Hematopoietic multipotent progenitor cell (in vitro differentiated cells): ENCODE measurements at regions not wholly inside any gene's neighbourhood (a gene's known extent, or its start where the extent isn't known, plus 50 kb on each side); places are given as distances from the start of the nearest gene placed in this dataset.

Experiments used
- DNase-seq, 3 donors: peaks; one replicate each; pipeline ENCODE4 v3.0.0-alpha.2; 2011 to 2015; ENCODE audit warnings: low read depth in 2 of 3, low spot score in 2 of 3

DNA sequence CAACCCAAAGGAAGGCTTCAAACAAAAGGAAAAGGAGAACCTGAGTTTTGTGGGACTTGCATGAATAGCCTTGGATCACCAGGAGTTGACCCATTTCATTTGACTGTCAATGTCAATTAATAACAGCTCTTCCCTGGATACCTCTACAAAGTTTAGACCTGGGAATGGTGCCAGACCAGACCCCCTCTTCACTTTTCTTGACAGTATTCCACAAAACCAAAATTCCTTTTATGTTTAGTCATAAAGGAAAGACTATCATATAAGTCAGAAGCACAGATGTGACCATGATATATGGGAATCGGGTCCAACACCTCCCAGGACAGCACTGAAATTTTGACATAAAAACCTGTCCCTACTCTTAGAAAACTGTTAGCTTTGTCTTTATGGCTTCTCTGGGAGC lies 191.8 kb downstream of the LYPLAL1 start:
- DNase-seq: no peak

DNA sequence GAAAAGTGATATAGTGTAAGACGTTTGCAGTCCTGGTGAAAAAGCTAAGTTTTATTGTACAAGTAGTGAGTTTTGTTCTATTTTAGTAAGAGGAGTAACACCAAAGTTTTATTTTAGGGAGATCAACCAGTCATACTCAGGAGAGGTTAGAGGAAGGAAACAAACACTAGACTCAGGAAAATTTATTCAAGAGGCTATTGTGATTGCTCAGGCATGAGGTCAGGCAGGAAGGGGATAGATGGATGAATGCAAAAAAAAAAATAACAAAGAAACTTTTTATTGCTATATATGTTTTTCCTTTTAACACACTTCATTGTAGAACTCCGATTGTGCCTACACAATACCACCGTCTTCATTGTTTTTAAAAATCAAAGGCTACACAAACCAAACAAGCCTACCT lies 189.0 kb downstream of the LYPLAL1 start:
- DNase-seq: no peak

DNA sequence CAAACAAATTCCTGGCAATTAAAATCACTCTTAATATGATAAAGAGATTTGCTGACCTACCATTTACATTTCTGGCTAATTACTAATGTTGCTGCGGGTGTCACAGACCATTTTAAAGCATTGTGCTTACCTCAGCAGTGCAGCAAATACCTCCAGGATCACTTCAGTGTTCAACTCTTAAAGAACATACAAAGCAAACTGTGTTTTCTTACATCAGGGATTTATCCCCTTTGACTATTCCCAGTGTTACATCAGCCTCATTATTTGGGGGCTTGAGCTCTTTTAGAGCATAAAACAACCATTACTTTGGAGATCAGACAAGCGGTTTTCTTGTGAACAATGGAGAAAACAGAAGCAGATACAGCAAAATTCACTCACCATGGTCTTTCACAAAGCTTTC lies 185.4 kb downstream of the LYPLAL1 start:
- DNase-seq: no peak

DNA sequence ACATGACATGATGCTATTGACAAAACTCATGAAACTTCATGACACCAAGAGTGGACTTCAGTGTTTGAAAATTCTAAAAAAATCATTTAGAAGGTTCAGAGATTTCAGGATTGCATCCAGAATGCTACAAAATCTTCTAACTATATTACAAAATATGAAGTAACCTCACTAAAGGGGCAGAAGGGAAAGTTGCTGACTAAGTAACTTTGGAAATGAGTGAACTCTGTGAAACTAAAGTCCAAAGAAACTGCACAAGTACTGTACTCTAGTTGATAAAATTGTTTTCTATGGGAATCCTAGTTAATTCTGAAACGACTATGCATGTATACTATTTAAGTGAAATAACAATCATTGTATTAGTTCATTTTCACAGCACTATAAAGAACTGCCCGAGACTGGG lies 184.4 kb downstream of the LYPLAL1 start:
- DNase-seq: no peak

DNA sequence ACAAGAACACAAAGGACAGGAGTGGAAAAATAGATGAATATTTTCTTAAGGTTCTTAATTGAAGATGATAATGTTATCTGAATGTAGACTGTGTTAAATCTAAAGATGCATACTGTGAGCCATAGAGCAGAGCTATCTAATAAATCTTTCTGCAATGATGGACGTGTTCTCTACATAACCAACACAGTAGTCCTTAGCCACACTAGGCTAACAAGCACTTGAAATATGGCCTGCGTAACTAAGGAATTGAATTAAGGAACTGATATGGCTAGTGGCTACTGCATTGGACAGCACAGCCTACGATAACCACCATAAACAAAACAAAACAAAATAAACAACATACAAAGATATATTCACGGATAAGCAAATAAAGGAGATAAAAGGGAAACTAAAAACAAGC lies 181.3 kb downstream of the LYPLAL1 start:
- DNase-seq: no peak

DNA sequence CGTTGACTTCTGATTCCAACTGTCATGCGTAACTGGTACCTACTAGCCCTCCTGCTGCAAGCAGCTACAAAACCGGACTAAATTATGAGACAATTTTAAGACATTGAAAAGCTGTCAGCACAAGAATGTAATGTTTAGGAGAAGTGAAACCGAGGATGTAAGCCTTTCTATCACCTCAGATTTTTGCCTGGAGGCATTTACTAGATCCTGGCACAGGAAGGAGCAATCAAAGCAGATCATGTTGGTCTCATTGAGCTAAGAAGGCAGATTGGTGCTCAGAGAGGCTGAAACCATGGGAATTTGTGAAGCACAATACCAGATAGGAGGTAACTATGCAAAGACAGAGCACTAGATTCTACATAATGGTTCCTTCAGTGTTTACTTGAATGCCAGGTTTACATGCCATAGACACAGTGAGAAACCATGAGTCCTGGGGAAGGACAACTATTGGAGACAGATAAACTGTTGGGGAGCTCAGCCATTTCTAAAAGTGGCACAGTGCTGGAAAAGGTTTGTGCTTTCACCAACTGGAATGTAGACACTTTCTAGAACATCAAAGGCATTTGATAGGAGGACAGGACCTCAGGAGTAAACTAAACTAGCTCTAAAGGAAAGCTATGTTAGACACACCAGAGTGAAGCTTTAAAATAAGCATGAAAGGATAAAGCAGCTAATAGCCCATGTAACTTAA lies 179.4 kb downstream of the LYPLAL1 start:
- DNase-seq: no peak

DNA sequence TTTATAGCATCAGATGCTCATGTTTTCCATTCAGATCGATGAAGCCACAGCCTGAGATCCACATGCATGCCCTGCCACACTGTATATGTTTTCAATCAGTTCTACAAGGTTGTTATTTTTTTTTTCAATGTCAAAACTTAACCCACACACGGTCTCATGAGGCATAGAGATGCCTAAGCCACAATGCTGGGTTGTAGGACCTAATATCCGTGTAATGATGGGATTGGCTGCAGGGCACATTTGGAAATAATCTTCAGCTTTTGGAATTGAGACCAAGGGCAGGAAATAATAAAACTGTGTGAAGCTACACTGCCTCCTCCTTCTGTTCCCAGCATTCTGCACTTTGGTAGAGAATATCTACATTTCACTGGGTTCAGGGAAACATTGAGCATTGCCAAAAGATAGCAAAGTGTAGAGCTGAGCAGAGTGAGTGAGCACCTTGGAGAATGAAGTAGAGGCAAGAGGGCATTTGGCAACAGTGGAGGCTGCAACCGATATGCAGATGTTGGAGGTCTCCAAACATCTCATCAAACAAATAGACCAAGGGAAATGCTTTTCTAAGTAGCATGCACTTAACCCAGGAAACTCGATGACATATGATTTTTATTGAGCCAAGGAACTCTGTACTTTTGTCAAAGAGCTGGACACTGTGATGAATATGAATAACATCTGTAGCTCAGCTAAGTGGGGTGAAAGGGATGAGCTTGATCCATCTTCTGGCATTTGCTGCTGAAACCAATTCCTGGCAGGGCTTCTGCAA lies 176.7 kb downstream of the LYPLAL1 start:
- no peak for DNase-seq

DNA sequence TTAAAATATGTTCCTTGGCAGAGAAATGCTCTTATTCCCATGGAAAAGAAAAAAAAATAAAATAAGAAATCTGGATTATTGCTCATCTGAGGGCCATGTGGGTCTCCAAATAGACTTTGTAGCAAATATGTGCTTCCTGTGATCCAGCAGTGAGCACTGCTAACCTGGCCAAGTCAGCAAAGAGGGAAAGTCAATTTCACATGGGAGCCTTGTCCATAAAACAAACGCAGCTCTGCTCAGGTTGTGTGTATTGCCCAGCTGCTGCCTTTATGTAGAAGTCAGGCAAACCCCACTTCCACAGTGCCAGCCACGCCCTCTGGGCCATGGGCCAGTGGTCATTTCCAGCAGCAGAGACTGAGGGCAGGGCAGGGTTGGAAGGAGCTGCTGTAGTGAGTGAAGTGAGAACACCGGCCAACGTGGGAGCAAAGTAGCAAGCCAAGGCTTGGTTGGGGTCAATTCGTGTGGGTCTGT lies 174.3 kb downstream of the LYPLAL1 start:
- no peak for DNase-seq

DNA sequence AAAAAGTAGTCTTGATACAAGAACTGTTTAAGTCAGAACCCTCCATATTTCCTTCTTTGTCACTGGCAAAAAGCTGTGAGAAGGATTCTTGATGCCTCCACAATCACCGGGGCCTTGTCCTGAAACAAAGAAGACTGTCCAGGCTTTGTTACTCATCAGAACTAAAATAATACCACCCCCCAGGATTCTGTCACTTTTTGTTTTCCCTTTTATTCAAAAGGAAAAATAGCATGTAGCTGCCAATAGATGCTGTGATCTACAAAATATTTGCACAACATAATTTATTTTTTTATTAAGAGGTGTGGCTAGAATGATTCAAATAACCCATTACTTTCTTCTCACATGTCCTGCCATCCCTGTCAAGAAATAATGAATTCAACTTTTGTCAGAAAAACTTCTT lies 173.7 kb downstream of the LYPLAL1 start:
- DNase-seq: no peak

DNA sequence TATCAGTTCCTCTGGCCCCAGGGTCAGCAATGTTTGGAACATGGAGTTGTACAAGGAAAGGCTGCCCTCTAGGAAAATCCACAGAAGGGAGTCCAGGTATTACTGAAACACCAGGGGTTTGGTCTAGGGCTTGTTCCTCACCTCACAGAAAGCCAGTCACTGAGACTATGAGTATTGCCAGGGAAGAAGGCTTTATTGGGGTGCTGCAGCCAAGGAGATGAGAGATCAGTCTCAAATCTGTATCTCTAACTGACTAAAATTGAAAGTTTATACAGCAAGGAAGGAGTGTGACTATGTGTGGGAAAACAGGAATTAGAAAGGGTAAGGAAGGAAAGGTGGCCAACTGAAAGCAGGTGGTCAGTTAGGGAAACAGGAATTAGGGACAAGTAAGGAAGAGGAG lies 172.3 kb downstream of the LYPLAL1 start:
- DNase-seq: no peak

DNA sequence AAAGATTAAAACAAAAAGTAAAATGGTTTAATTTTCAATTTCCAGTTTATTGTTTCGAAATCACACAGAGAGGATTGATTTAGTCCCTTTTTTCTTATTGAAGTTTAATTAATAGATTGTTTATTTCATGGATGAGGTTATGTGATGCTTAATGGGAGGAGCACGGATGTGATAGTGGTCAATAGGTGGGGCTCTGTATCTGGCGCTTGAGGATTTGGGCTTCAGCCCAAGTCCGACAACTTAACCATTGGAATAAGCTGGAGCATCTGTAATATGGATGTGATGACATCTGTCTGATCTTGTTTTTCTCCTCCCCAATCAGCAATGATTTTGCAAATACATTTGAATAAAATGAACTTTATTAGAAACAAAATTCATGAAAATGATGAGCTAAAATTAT lies 169.2 kb downstream of the LYPLAL1 start:
- no peak for DNase-seq

DNA sequence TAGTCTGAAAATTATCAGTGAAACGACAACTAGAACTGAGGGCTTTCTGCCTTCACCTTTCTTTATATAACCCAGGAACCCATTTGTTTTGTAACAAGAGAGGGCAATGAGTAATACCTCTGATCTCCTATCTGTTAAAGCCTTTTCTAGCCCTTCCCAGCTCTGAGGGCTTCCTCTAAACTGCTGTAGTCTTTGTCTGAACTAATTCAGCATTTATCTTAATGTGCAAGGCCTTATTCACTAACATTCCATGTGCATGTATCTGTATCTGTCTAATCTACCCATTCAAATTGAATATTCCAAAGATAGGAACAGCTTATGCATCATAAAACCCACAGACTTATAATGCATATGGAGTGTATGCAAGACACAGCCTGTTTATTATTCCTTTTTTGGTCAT lies 167.1 kb downstream of the LYPLAL1 start:
- DNase-seq: no peak

DNA sequence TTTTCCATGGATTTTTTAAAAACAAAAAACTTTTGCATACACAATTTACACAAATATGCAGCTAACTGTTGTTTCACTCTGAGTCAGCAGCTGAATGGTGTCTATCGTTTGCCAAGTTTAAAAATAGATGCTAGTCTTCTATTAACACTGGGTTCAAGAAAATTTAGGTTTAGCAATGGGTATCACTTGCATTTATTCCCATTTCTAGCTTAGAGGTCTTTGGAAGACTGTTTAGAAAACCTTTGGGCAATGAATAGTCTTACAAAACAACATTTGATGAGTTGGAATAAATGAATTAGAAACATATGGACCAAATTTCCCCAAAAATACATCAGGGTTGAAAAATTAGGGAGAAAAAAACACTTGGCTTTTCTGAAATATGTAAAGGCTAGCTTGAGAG lies 165.8 kb downstream of the LYPLAL1 start:
- no peak for DNase-seq

DNA sequence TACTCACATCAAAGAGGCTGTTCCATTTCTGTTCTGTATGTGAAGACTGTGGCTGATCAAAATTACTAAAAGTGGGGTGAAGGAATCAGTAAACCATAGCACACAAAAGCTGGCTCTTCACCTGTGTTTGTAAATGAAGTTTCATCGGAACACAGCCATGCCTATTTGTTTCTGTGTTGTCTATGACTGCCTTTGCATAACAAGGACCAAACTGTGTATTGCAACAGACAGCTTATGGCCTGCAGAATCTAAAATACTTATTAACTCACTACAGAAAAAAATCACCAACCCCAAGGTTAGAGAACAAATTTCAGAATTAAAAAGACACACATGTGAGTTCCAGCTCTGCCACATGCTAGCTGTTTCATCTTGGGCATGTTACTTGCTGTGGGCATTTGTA lies 163.9 kb downstream of the LYPLAL1 start:
- no peak for DNase-seq

DNA sequence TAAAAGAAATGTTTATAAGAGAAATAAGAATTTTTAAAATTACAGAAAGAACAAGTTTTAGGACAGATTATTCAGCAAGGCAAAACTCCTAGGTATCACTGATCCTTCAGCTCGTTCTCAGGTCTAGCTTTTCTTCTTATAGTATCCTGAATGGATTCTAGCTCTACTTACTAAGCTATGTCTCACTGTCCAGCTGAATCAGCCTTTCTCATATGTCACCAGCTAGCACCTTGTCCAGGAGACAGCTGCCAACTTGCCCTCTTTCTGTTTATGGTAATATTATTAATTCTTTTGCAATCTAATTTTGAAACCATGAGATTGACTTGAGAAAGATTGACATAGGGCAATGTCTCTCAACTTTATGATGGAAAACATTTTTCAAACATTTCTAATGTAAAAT lies 159.9 kb downstream of the LYPLAL1 start:
- no peak for DNase-seq

DNA sequence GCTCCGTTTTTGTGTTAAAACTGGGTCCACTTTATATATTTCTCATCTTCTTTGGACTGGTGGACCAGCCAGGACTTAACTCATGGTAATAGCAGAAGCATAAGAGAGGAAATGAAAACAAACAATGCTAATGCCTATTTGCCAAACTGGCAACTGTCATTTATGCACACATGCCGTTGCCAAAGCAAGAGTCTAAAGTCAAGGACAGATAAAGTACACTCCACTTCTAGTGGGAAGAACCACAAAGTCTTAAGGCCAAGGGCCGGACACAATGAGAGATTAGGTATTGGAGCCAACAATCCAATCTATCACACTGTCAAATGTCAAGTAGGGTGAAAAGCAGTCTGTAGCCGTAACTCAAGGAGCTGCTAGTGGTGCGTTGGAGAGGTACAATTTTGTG lies 157.7 kb downstream of the LYPLAL1 start:
- DNase-seq: no peak

DNA sequence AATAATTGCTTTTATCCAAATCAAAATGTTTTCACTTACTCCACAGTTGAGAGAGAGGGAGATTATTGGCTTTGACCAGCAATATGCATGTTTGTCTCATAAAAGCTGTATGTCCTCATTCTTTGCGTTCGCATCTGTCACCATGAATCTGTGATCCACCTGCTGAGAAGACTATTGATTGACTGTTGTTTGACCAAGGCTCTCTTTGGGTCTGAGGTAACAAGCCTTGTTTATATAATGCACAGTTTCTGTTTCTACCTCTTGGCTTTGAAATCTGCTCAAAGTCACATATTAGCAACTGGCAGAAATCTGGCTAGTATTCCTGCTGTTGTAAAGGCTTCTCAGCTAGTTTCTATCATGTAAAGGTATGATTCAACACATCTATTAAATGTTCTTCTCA lies 157.0 kb downstream of the LYPLAL1 start:
- no peak for DNase-seq

DNA sequence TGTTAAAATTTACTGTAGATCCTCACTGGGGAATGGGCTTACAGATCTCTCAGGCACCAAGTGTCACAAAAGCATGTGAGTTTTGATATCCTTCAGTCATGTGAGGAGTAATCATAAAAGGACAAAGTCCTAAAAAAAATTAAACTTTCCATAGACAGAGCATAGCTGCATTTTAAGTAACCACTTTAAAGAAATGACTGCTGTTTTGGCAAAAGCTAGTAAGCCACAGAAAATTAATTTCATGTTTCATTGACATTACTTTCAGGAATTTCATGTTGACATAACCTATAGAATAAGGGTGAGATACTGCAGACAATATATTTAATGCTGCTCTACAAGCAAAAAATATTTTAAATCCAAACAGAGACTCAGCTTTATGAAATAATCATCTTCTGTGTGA lies 156.3 kb downstream of the LYPLAL1 start:
- DNase-seq: no peak

DNA sequence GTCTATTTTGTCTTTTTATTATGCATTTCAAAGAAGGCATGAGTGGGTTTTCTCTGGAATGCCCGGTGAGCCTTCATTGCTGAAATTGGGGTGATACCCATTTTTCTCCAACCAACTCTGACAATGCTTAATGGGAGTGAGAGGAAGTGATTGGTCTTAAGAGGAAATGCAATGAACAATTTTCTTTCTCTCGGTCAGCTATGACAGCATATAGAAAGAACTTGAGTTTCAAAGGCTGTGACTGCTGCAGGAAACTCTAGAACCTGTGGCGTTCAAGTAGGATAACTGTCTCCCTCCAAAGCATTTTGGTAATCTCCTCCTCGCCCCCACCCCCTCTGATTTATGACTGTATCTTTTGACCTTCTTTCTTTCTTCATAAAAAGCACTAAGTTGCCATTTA lies 155.9 kb downstream of the LYPLAL1 start:
- DNase-seq: no peak

DNA sequence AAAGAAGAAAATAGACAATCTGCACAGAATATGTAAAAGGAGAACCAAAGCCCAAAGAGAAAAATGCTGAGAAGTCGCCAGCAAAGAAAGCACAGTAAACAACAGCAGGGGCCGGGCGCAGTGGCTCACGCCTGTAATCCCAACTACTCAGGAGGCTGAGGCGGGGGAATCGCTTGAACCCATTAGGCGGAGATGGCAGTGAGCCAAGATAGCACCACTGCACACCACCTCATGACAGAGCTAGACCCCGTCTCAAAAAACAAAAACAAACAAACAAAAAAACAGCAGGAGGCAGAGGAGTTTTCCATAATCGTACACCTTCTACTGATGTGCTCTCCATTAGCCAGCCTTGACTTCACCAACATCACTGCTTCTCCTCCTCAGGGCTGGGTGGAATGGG lies 153.2 kb downstream of the LYPLAL1 start:
- DNase-seq: no peak

DNA sequence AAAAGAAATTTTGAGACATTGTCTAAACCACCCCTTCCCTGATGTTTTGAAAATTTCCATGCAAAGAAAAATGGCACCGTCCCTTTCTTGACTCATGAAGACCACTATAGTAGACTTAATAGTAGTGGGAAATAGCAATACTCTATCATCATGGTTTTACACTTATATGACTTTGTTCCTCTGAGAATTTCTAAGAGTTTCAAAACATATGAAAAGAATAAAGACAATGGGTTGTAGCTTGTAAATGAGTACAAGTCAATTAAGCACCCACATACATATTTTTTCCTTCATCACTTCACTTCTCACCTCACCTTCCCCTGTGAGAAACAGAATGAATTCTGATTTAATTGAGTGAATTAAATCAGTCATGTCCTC lies 151.7 kb downstream of the LYPLAL1 start:
- no peak for DNase-seq

DNA sequence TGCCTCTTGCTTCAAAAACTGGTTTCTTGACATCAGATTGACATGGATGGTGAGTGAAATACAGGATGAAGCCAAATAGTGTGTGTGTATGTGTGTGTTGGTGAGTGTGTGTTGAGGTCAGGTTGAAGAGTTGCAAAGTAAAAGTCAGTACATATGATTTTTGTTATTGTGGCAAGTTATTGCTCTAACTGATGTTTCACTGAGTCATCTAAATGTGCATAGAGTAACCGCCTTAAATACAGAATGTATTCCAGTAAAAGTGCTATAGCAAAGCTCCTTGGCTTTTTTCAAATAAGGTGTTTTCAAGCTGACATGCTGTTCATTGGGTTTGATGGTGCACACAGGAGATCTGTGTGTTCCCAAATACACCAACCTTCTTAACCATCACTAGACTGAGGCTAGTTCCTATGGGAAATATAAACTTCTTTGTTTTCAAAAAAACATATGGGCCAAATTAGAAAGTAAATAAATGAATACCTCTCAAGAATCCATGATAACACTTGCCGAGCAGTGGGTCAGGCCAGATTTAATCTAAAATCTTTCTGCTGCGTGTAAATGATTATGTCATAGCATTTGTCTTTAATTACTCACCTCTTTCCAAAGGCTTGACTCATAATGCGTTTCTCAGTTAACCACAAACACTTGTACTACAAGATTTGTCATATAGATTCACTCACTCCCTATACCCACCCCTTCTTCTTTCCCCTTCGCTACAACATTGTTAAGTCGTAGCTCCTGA lies 151.1 kb downstream of the LYPLAL1 start:
- no peak for DNase-seq
